HCT116 (cell line): ENCODE measurements at regions not wholly inside any gene's neighbourhood (a gene's known extent, or its start where the extent isn't known, plus 50 kb on each side); places are given as distances from the start of the nearest gene placed in this dataset.

Experiments
- ATAC-seq: fragments of 200-7000 bp; cut with Tn5 transposase; 2 replicates; pipeline ENCODE4 v1.9.1; 2020; ENCODE audit warnings: mild to moderate bottlenecking, moderate library complexity
- BruUV-seq: library from RNA; stranded (reverse); fragments of 400-500 nt; replicated peaks from 2 replicates; lab custom pipeline; 2021; lab: Mats Ljungman, UMichigan
- CTCF ChIA-PET: fragments of 300-600 bp; sonication (Branson Sonifier 250); formaldehyde crosslinking; loops from one replicate; lab custom pipeline; 2021; ENCODE audit warnings: antibody characterized with exemption; lab: Charles Lee
- POLR2A ChIA-PET: fragments of 300-600, 350-600 bp; sonication (Branson Sonifier 250); formaldehyde crosslinking; loops from one replicate; lab custom pipeline; 2021; ENCODE audit warnings: antibody characterized with exemption; lab: Charles Lee
- RAD21 ChIA-PET, 2 experiments: fragments of 300-600 bp; sonication (Branson Sonifier 250); formaldehyde crosslinking; loops; one replicate each; lab custom pipeline; 2023; ENCODE audit warnings: low total read pairs in 2 of 2; ENCODE audit not compliant: uncharacterized antibody in 2 of 2, unreplicated experiment in 2 of 2, low non-redundant PET in 1 of 2; lab: Charles Lee
- DNase-seq: peaks from one replicate; pipeline ENCODE4 v3.0.0-alpha.2; 2010; ENCODE audit warnings: low read depth, low spot score
- H2AFZ ChIP-seq: fragments of 200-600 bp; shearing (Covaris generic), sonication (generic); 2 replicates; pipeline ENCODE4 v1.6.1; 2017; ENCODE audit warnings: low read depth, mixed run types, mixed read lengths, antibody characterized with exemption, low read length; ENCODE audit not compliant: poor library complexity, severe bottlenecking
- H3K27ac ChIP-seq: 2 replicates; pipeline ENCODE4 v1.5.1; 2012; ENCODE audit warnings: low read depth, low read length
- H3K27me3 ChIP-seq: fragments of 200-600 bp; sonication (generic); 2 replicates; pipeline ENCODE4 v1.6.1; 2016; ENCODE audit warnings: mixed run types, low read length, mixed read lengths; ENCODE audit not compliant: insufficient read depth
- H3K36me3 ChIP-seq, 2 experiments: fragments of 200-500 bp in 1 of 2; fragments of 200-600 bp in 1 of 2; sonication (Bioruptor generic) in 1 of 2; sonication (generic) in 1 of 2; 2 replicates each; pipeline versions ENCODE4 v1.5.1 to v1.6.1; 2014 to 2016; ENCODE audit warnings: low read length in 2 of 2, inconsistent platforms in 1 of 2, mixed read lengths in 1 of 2, mixed run types in 1 of 2; ENCODE audit not compliant: insufficient read depth in 2 of 2, control insufficient read depth in 1 of 2
- H3K4me1 ChIP-seq, 2 experiments: fragments of 200-600 bp in 1 of 2; sonication (generic) in 1 of 2; 2 replicates each; pipeline versions ENCODE4 v1.5.1 to v1.6.1; 2012 to 2017; ENCODE audit warnings: low read length in 2 of 2, inconsistent platforms in 1 of 2, mild to moderate bottlenecking in 1 of 2, mixed read lengths in 1 of 2, mixed run types in 1 of 2, moderate library complexity in 1 of 2; ENCODE audit not compliant: insufficient read depth in 2 of 2, control insufficient read depth in 1 of 2
- H3K4me2 ChIP-seq: fragments of 200-600 bp; sonication (generic); 2 replicates; pipeline ENCODE4 v1.6.1; 2017; ENCODE audit warnings: mixed run types, low read length, mixed read lengths
- H3K4me3 ChIP-seq, 2 experiments: fragments of 200-600 bp in 1 of 2; sonication (generic) in 1 of 2; replicated peaks in 1 of 2; 2 replicates each; pipeline ENCODE4 v1.5.1; 2011 to 2016; ENCODE audit warnings: low read length in 2 of 2, control low read depth in 1 of 2, low read depth in 1 of 2, mild to moderate bottlenecking in 1 of 2, mixed read lengths in 1 of 2, mixed run types in 1 of 2
- H3K79me2 ChIP-seq: fragments of 200-600 bp; sonication (generic); 2 replicates; pipeline ENCODE4 v1.6.1; 2017; ENCODE audit warnings: mild to moderate bottlenecking, mixed run types, low read length, moderate library complexity, mixed read lengths; ENCODE audit not compliant: insufficient read depth
- H3K9ac ChIP-seq: fragments of 200-600 bp; sonication (generic); 2 replicates; pipeline ENCODE4 v1.6.1; 2016; ENCODE audit warnings: low read length, mixed read lengths
- H3K9me2 ChIP-seq: fragments of 200-600 bp; sonication (generic), shearing (Covaris generic); 2 replicates; pipeline ENCODE4 v1.6.1; 2017; ENCODE audit warnings: mixed run types, mild to moderate bottlenecking, moderate library complexity; ENCODE audit not compliant: insufficient read depth
- H3K9me3 ChIP-seq, 2 experiments: fragments of 200-500 bp in 1 of 2; fragments of 200-600 bp in 1 of 2; sonication (Bioruptor generic) in 1 of 2; sonication (generic) in 1 of 2; 2 replicates each; pipeline ENCODE4 v1.6.1; 2014 to 2017; ENCODE audit warnings: low read length in 2 of 2, mixed read lengths in 2 of 2, inconsistent platforms in 1 of 2, low read depth in 1 of 2, mild to moderate bottlenecking in 1 of 2, mixed run types in 1 of 2, moderate library complexity in 1 of 2; ENCODE audit not compliant: control insufficient read depth in 1 of 2, insufficient read depth in 1 of 2
- H4K20me1 ChIP-seq: fragments of 200-600 bp; sonication (generic), shearing (Covaris generic); 2 replicates; pipeline ENCODE4 v1.6.1; 2017; ENCODE audit warnings: mixed run types, mild to moderate bottlenecking, moderate library complexity; ENCODE audit not compliant: insufficient read depth
- EZH2 ChIP-seq: fragments of 200-600 bp; sonication (generic); IDR thresholded peaks from 2 replicates; pipeline ENCODE4 v1.6.1; 2017; ENCODE audit warnings: antibody characterized with exemption, mixed run types
- EZH2phosphoT487 ChIP-seq: fragments of 200-600 bp; IDR thresholded peaks from 2 replicates; pipeline ENCODE4 v1.6.1; 2018; ENCODE audit warnings: antibody characterized with exemption, borderline replicate concordance
- JUND ChIP-seq: IDR thresholded peaks from 2 replicates; pipeline ENCODE4 v1.6.1; 2012
- POLR2AphosphoS5 ChIP-seq: IDR thresholded peaks from 2 replicates; pipeline ENCODE4 v1.6.1; 2011; ENCODE audit warnings: mild to moderate bottlenecking, low read depth, low read length, moderate library complexity
- RAD21 ChIP-seq: IDR thresholded peaks from 2 replicates; pipeline ENCODE4 v1.6.1; 2012; ENCODE audit warnings: low read depth, mild to moderate bottlenecking
- SIN3A ChIP-seq: IDR thresholded peaks from 2 replicates; pipeline ENCODE4 v1.6.1; 2012; ENCODE audit warnings: low read depth
- SP1 ChIP-seq: IDR thresholded peaks from 2 replicates; pipeline ENCODE4 v1.6.1; 2012; ENCODE audit warnings: low read depth
- TCF7L2 ChIP-seq: IDR thresholded peaks from 2 replicates; pipeline ENCODE4 v1.7.0; 2011; ENCODE audit warnings: borderline replicate concordance, inconsistent platforms; ENCODE audit not compliant: insufficient read depth, insufficient read length; ENCODE audit errors: extremely low read depth
- YY1 ChIP-seq: IDR thresholded peaks from 2 replicates; pipeline ENCODE4 v1.6.1; 2011; ENCODE audit warnings: low read length, low read depth, moderate library complexity, mild to moderate bottlenecking; ENCODE audit not compliant: insufficient replicate concordance; ENCODE audit errors: extremely low read depth
- ZFX ChIP-seq: fragments of 450-650 bp; IDR thresholded peaks from 2 replicates; pipeline ENCODE4 v1.6.1; 2017
- intact Hi-C: fragments of 100-400 bp; cut with micrococcal nuclease; formaldehyde crosslinking; loops from 2 replicates; pipeline ENCODE4 v1.10.0; 2022
- TF ChIP-seq, protein P1 (sequence below): IDR thresholded peaks from 2 replicates; pipeline ENCODE4 v1.6.1; 2012
- TF ChIP-seq, protein P2 (sequence below): IDR thresholded peaks from 2 replicates; pipeline ENCODE4 v1.6.1; 2012
- TF ChIP-seq, protein P3 (sequence below): IDR thresholded peaks from 2 replicates; pipeline ENCODE4 v1.6.1; 2011; ENCODE audit warnings: mild to moderate bottlenecking, low read length, moderate library complexity; ENCODE audit not compliant: insufficient replicate concordance; ENCODE audit errors: extremely low read depth
- TF ChIP-seq, protein P4 (sequence below): IDR thresholded peaks from 2 replicates; pipeline ENCODE4 v1.6.1; 2012; ENCODE audit warnings: low read depth
- TF ChIP-seq, protein P5 (sequence below), 3 experiments: fragments of 200-600 bp in 1 of 3; sonication (generic) in 1 of 3; IDR thresholded peaks in 2 of 3; conservative IDR thresholded peaks in 1 of 3; 2 replicates each; pipeline ENCODE4 v1.5.1; 2012 to 2017; ENCODE audit warnings: low read depth in 2 of 3, low read length in 2 of 3, antibody characterized with exemption in 1 of 3, borderline replicate concordance in 1 of 3, control low read depth in 1 of 3, mild to moderate bottlenecking in 1 of 3, mixed read lengths in 1 of 3, mixed run types in 1 of 3, moderate library complexity in 1 of 3; ENCODE audit not compliant: insufficient read depth in 1 of 3

DNA sequence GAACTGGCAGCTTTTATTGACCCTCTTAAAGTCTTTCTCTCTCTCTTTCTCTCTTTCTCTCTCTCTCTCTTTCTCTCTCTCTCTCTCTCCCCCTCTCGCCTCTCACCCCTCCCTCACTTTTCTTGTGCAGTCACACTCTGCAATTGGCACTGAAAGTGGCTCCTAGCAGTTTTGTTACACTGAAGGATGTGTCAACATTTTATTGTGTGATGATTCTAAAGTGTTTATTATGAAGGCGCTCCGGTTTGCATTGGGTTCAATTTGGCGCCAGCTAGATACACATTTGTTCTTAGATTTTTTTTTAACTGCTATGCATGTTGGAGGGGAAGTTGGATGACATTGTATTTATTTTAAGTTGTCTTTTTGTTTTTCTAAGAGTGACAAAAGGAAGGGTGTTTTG, 64.0 kb upstream of the CHRM3 start:
- Histone ChIP-seq H3K9me3 (peaks cover 7 to 11% of the 10 kb centered on the region in 2 experiments; a peak in 2 of 4 replicates), H3K4me2 (no peak overlapping the region), H3K27me3 (no peaks in the 10 kb centered on the region), H3K4me1 (no peaks in the 10 kb centered on the region), H4K20me1 (no peaks in the 10 kb centered on the region), H3K36me3 (no peaks in the 10 kb centered on the region), H3K27ac (no peak overlapping the region), H3K9ac (no peak overlapping the region), H2AFZ (no peak overlapping the region), H3K9me2 (no peaks in the 10 kb centered on the region), H3K79me2 (no peaks in the 10 kb centered on the region), H3K4me3 (no peak overlapping the region)
- BruUV-seq = no TSS peak
- ATAC-seq (no peak), DNase-seq (no peak)
- POLR2A ChIA-PET = no interaction called here
- CTCF ChIA-PET = no interaction called here
- RAD21 ChIA-PET = no interaction called here
- intact Hi-C loops = no loop called here
- TF ChIP-seq ZFX = no peak
- TF ChIP-seq, protein P1, sequence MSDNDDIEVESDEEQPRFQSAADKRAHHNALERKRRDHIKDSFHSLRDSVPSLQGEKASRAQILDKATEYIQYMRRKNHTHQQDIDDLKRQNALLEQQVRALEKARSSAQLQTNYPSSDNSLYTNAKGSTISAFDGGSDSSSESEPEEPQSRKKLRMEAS = no peak
- no peak for TF ChIP-seq POLR2AphosphoS5
- no peak for TF ChIP-seq RAD21
- TF ChIP-seq EZH2 = no peak
- no peak for TF ChIP-seq EZH2phosphoT487
- no peak for TF ChIP-seq SIN3A
- TF ChIP-seq SP1 = no peak
- TF ChIP-seq YY1 = no peak
- TF ChIP-seq, protein P2, sequence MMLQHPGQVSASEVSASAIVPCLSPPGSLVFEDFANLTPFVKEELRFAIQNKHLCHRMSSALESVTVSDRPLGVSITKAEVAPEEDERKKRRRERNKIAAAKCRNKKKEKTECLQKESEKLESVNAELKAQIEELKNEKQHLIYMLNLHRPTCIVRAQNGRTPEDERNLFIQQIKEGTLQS = no peak
- TF ChIP-seq, protein P3, sequence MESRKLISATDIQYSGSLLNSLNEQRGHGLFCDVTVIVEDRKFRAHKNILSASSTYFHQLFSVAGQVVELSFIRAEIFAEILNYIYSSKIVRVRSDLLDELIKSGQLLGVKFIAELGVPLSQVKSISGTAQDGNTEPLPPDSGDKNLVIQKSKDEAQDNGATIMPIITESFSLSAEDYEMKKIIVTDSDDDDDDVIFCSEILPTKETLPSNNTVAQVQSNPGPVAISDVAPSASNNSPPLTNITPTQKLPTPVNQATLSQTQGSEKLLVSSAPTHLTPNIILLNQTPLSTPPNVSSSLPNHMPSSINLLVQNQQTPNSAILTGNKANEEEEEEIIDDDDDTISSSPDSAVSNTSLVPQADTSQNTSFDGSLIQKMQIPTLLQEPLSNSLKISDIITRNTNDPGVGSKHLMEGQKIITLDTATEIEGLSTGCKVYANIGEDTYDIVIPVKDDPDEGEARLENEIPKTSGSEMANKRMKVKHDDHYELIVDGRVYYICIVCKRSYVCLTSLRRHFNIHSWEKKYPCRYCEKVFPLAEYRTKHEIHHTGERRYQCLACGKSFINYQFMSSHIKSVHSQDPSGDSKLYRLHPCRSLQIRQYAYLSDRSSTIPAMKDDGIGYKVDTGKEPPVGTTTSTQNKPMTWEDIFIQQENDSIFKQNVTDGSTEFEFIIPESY = no peak
- TF ChIP-seq, protein P4, sequence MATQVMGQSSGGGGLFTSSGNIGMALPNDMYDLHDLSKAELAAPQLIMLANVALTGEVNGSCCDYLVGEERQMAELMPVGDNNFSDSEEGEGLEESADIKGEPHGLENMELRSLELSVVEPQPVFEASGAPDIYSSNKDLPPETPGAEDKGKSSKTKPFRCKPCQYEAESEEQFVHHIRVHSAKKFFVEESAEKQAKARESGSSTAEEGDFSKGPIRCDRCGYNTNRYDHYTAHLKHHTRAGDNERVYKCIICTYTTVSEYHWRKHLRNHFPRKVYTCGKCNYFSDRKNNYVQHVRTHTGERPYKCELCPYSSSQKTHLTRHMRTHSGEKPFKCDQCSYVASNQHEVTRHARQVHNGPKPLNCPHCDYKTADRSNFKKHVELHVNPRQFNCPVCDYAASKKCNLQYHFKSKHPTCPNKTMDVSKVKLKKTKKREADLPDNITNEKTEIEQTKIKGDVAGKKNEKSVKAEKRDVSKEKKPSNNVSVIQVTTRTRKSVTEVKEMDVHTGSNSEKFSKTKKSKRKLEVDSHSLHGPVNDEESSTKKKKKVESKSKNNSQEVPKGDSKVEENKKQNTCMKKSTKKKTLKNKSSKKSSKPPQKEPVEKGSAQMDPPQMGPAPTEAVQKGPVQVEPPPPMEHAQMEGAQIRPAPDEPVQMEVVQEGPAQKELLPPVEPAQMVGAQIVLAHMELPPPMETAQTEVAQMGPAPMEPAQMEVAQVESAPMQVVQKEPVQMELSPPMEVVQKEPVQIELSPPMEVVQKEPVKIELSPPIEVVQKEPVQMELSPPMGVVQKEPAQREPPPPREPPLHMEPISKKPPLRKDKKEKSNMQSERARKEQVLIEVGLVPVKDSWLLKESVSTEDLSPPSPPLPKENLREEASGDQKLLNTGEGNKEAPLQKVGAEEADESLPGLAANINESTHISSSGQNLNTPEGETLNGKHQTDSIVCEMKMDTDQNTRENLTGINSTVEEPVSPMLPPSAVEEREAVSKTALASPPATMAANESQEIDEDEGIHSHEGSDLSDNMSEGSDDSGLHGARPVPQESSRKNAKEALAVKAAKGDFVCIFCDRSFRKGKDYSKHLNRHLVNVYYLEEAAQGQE = no peak
- TF ChIP-seq JUND = no peak
- no peak for TF ChIP-seq TCF7L2
- TF ChIP-seq, protein P5, sequence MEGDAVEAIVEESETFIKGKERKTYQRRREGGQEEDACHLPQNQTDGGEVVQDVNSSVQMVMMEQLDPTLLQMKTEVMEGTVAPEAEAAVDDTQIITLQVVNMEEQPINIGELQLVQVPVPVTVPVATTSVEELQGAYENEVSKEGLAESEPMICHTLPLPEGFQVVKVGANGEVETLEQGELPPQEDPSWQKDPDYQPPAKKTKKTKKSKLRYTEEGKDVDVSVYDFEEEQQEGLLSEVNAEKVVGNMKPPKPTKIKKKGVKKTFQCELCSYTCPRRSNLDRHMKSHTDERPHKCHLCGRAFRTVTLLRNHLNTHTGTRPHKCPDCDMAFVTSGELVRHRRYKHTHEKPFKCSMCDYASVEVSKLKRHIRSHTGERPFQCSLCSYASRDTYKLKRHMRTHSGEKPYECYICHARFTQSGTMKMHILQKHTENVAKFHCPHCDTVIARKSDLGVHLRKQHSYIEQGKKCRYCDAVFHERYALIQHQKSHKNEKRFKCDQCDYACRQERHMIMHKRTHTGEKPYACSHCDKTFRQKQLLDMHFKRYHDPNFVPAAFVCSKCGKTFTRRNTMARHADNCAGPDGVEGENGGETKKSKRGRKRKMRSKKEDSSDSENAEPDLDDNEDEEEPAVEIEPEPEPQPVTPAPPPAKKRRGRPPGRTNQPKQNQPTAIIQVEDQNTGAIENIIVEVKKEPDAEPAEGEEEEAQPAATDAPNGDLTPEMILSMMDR (IDR thresholded peaks at IDR 0.05 in 2 of 3, conservative IDR thresholded peaks at IDR 0.05 in 1 of 3; ENCODE audit: borderline replicate concordance in 1 of 3, insufficient read depth in 1 of 3, low read depth in 2 of 3, low read length in 2 of 3) = no peak
